GM12878 (cell line): ENCODE measurements at regions not wholly inside any gene's neighbourhood (a gene's known extent, or its start where the extent isn't known, plus 50 kb on each side); places are given as distances from the start of the nearest gene placed in this dataset.

Experiments
- BCL3 ChIP-seq: IDR thresholded peaks from 2 replicates; pipeline ENCODE4 v1.6.1; 2011; ENCODE audit warnings: borderline replicate concordance, low read depth, mild to moderate bottlenecking, moderate library complexity, low read length; ENCODE audit not compliant: insufficient read depth, poor library complexity, severe bottlenecking
- BRCA1 ChIP-seq: IDR thresholded peaks from 2 replicates; pipeline ENCODE4 v1.6.1; 2011; ENCODE audit warnings: low read depth, low read length, improper control_type of control experiment
- ELK1 ChIP-seq: IDR thresholded peaks from 2 replicates; pipeline ENCODE4 v1.6.1; 2012; ENCODE audit warnings: low read depth, low read length, improper control_type of control experiment
- FOS ChIP-seq: IDR thresholded peaks from 3 replicates; pipeline ENCODE4 v1.6.1; 2011; ENCODE audit warnings: borderline replicate concordance; ENCODE audit not compliant: insufficient read length; ENCODE audit errors: extremely low read depth
- HDGF ChIP-seq: fragments of 450-650 bp; IDR thresholded peaks from 2 replicates; pipeline ENCODE4 v1.6.1; 2016; ENCODE audit warnings: antibody characterized with exemption
- LARP7 ChIP-seq: fragments of 450-650 bp; IDR thresholded peaks from 2 replicates; pipeline ENCODE4 v1.6.1; 2017; ENCODE audit warnings: mild to moderate bottlenecking
- NFYB ChIP-seq: IDR thresholded peaks from 2 replicates; pipeline ENCODE4 v1.6.1; 2011; ENCODE audit warnings: low read depth, mild to moderate bottlenecking, low read length, improper control_type of control experiment, moderate library complexity; ENCODE audit not compliant: insufficient read depth
- PAX8 ChIP-seq: fragments of 450-650 bp; IDR thresholded peaks from 2 replicates; pipeline ENCODE4 v1.6.1; 2017; ENCODE audit warnings: mild to moderate bottlenecking, moderate library complexity
- RUNX3 ChIP-seq: IDR thresholded peaks from 2 replicates; pipeline ENCODE4 v1.6.1; 2012; ENCODE audit warnings: low read length, inconsistent platforms
- SIN3A ChIP-seq: IDR thresholded peaks from 2 replicates; pipeline ENCODE4 v1.6.1; 2012; ENCODE audit warnings: low read depth, low read length, improper control_type of control experiment
- SMARCA5 ChIP-seq: fragments of 450-650 bp; IDR thresholded peaks from 2 replicates; pipeline ENCODE4 v1.6.1; 2017; ENCODE audit warnings: mild to moderate bottlenecking
- YBX1 ChIP-seq: fragments of 450-650 bp; IDR thresholded peaks from 2 replicates; pipeline ENCODE4 v1.6.1; 2016; ENCODE audit warnings: antibody characterized with exemption
- ZBED1 ChIP-seq: IDR thresholded peaks from 2 replicates; pipeline ENCODE4 v1.6.1; 2016; ENCODE audit warnings: borderline replicate concordance
- ZSCAN29 ChIP-seq: fragments of 450-650 bp; IDR thresholded peaks from 2 replicates; pipeline ENCODE4 v1.6.1; 2017; ENCODE audit warnings: mild to moderate bottlenecking, moderate library complexity
- TF ChIP-seq, protein P1 (sequence below): fragments of 450-650 bp; IDR thresholded peaks from 2 replicates; pipeline ENCODE4 v1.6.1; 2017; ENCODE audit warnings: mild to moderate bottlenecking, moderate library complexity
- TF ChIP-seq, protein P2 (sequence below): IDR thresholded peaks from 2 replicates; pipeline ENCODE4 v1.6.1; 2012; ENCODE audit warnings: low read length, inconsistent platforms
- TF ChIP-seq, protein P3 (sequence below): IDR thresholded peaks from 2 replicates; pipeline ENCODE4 v1.6.1; 2012; ENCODE audit warnings: mild to moderate bottlenecking, low read depth, low read length
- TF ChIP-seq, protein P4 (sequence below): IDR thresholded peaks from 2 replicates; pipeline ENCODE4 v1.6.1; 2011; ENCODE audit warnings: low read depth, mild to moderate bottlenecking, low read length, moderate library complexity, borderline replicate concordance; ENCODE audit errors: extremely low read depth

DNA sequence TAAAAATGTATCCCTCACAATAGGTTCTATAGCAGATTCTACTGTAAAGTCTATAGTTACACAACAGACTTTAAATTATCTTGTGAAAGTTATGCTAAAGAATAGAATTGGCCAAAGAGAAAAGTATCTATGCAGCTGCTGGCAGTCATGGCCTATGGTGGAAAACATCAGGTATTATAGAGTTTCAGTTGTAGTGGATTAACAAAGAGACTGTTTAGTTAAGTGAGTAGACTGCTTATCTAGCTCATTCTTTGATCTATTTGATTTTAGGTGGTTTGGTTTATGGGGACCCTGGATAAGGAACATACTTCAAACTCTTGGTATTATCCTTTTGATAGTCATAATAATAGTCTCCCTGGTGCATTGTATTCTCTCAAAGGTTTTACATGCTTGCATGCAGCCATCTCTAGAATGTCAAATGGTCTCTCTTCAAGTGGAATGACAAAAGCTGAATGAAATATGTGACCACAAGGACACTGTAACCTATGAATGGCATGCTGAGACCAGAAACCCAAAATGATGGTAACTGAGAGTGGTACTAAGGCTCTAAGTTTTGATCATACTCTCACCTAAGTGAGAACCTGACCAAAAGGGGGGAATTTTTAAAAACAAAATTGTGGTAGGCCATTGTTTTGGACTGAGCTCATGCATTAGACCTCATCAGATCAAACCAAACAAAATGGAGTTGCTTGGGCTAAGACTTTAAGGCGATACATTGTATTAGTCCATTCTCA is 54.9 kb upstream of the NAMPT start (continued):
- TF ChIP-seq, protein P1, sequence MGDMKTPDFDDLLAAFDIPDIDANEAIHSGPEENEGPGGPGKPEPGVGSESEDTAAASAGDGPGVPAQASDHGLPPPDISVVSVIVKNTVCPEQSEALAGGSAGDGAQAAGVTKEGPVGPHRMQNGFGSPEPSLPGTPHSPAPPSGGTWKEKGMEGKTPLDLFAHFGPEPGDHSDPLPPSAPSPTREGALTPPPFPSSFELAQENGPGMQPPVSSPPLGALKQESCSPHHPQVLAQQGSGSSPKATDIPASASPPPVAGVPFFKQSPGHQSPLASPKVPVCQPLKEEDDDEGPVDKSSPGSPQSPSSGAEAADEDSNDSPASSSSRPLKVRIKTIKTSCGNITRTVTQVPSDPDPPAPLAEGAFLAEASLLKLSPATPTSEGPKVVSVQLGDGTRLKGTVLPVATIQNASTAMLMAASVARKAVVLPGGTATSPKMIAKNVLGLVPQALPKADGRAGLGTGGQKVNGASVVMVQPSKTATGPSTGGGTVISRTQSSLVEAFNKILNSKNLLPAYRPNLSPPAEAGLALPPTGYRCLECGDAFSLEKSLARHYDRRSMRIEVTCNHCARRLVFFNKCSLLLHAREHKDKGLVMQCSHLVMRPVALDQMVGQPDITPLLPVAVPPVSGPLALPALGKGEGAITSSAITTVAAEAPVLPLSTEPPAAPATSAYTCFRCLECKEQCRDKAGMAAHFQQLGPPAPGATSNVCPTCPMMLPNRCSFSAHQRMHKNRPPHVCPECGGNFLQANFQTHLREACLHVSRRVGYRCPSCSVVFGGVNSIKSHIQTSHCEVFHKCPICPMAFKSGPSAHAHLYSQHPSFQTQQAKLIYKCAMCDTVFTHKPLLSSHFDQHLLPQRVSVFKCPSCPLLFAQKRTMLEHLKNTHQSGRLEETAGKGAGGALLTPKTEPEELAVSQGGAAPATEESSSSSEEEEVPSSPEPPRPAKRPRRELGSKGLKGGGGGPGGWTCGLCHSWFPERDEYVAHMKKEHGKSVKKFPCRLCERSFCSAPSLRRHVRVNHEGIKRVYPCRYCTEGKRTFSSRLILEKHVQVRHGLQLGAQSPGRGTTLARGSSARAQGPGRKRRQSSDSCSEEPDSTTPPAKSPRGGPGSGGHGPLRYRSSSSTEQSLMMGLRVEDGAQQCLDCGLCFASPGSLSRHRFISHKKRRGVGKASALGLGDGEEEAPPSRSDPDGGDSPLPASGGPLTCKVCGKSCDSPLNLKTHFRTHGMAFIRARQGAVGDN, result peak; percentile 98
- TF ChIP-seq, protein P2, sequence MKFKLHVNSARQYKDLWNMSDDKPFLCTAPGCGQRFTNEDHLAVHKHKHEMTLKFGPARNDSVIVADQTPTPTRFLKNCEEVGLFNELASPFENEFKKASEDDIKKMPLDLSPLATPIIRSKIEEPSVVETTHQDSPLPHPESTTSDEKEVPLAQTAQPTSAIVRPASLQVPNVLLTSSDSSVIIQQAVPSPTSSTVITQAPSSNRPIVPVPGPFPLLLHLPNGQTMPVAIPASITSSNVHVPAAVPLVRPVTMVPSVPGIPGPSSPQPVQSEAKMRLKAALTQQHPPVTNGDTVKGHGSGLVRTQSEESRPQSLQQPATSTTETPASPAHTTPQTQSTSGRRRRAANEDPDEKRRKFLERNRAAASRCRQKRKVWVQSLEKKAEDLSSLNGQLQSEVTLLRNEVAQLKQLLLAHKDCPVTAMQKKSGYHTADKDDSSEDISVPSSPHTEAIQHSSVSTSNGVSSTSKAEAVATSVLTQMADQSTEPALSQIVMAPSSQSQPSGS, result 0 out of 2 replicates have a peak, but pooled peaks have one; percentile 19
- TF ChIP-seq SMARCA5 (no peak), ZBED1 (no peak), NFYB (no peak), BRCA1 (no peak), ELK1 (no peak), RUNX3 (peak; percentile 53; the same call in 1 of the 2 replicates), BCL3 (no peak), YBX1 (no peak), PAX8 (no peak), LARP7 (no peak), HDGF (no peak), FOS (no peak), ZSCAN29 (no peak), SIN3A (no peak)
- TF ChIP-seq, protein P3, sequence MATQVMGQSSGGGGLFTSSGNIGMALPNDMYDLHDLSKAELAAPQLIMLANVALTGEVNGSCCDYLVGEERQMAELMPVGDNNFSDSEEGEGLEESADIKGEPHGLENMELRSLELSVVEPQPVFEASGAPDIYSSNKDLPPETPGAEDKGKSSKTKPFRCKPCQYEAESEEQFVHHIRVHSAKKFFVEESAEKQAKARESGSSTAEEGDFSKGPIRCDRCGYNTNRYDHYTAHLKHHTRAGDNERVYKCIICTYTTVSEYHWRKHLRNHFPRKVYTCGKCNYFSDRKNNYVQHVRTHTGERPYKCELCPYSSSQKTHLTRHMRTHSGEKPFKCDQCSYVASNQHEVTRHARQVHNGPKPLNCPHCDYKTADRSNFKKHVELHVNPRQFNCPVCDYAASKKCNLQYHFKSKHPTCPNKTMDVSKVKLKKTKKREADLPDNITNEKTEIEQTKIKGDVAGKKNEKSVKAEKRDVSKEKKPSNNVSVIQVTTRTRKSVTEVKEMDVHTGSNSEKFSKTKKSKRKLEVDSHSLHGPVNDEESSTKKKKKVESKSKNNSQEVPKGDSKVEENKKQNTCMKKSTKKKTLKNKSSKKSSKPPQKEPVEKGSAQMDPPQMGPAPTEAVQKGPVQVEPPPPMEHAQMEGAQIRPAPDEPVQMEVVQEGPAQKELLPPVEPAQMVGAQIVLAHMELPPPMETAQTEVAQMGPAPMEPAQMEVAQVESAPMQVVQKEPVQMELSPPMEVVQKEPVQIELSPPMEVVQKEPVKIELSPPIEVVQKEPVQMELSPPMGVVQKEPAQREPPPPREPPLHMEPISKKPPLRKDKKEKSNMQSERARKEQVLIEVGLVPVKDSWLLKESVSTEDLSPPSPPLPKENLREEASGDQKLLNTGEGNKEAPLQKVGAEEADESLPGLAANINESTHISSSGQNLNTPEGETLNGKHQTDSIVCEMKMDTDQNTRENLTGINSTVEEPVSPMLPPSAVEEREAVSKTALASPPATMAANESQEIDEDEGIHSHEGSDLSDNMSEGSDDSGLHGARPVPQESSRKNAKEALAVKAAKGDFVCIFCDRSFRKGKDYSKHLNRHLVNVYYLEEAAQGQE, result no peak
- TF ChIP-seq, protein P4, sequence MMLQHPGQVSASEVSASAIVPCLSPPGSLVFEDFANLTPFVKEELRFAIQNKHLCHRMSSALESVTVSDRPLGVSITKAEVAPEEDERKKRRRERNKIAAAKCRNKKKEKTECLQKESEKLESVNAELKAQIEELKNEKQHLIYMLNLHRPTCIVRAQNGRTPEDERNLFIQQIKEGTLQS, result no peak
